Epithelial cell of prostate (primary cell): ENCODE measurements at regions not wholly inside any gene's neighbourhood (a gene's known extent, or its start where the extent isn't known, plus 50 kb on each side); places are given as distances from the start of the nearest gene placed in this dataset.
"Not testable (repeated sequence)": the region's sequence is repeated elsewhere in the genome, so short reads cannot be mapped to it uniquely, and the experiment has no call there.

Source experiments
- DNase-seq: peaks from one replicate; pipeline ENCODE4 v3.0.0-alpha.2; 2011; ENCODE audit warnings: low read depth, low spot score
- H3K27ac ChIP-seq: fragments of 450-650 bp; 2 replicates; pipeline ENCODE4 v1.5.1; 2017; ENCODE audit warnings: mild to moderate bottlenecking

GRCh38 chr6:96276305-96276704 lies 245.3 kb upstream of the UFL1 start:
- no peak for DNase-seq

GRCh38 chr6:96276856-96277255 lies 244.8 kb upstream of the UFL1 start:
- no peak for DNase-seq
- no peak overlapping the region for H3K27ac ChIP-seq

More at GRCh38 chr6:96276305-96276704, 245.3 kb upstream of the UFL1 start:
- no peak overlapping the region for H3K27ac ChIP-seq

- no peak for DNase-seq
- H3K27ac ChIP-seq = no peak overlapping the region
These were observed 242.5 kb upstream of the UFL1 start for GRCh38 chr6:96279084-96279483.

- no peak for DNase-seq
- H3K27ac ChIP-seq = no peak overlapping the region
These were observed 235.1 kb upstream of the UFL1 start for GRCh38 chr6:96286503-96286902.

- no peak overlapping the region for H3K27ac ChIP-seq
- no peak for DNase-seq
These were observed 222.1 kb upstream of the UFL1 start for GRCh38 chr6:96299525-96299924.

GRCh38 chr6:96301023-96301422 lies 220.6 kb upstream of the UFL1 start:
- H3K27ac ChIP-seq = no peak overlapping the region
- no peak for DNase-seq

GRCh38 chr6:96301781-96302180 lies 219.8 kb upstream of the UFL1 start:
- H3K27ac ChIP-seq = no peak overlapping the region
- no peak for DNase-seq

- H3K27ac ChIP-seq = no peak overlapping the region
- DNase-seq = no peak
These were observed 218.6 kb upstream of the UFL1 start for GRCh38 chr6:96302991-96303390.

GRCh38 chr6:96304997-96305396 lies 216.6 kb upstream of the UFL1 start:
- H3K27ac ChIP-seq = no peak overlapping the region
- peak; percentile 64 for DNase-seq

GRCh38 chr6:96330884-96331283 lies 190.7 kb upstream of the UFL1 start:
- DNase-seq = no peak

GRCh38 chr6:96340164-96340563 lies 181.4 kb upstream of the UFL1 start:
- no peak overlapping the region for H3K27ac ChIP-seq
- DNase-seq = no peak

More at GRCh38 chr6:96330884-96331283, 190.7 kb upstream of the UFL1 start:
- H3K27ac ChIP-seq = no peak overlapping the region

GRCh38 chr6:96345501-96345900 lies 176.1 kb upstream of the UFL1 start:
- no peak for DNase-seq
- no peak overlapping the region for H3K27ac ChIP-seq

- no peak for DNase-seq
- H3K27ac ChIP-seq = no peak overlapping the region
These were observed 140.4 kb upstream of the UFL1 start for GRCh38 chr6:96381246-96381645.

GRCh38 chr6:96391776-96392360 lies 129.7 kb upstream of the UFL1 start:
- H3K27ac ChIP-seq = no peak overlapping the region
- no peak for DNase-seq

- no peak for DNase-seq
- no peak overlapping the region for H3K27ac ChIP-seq
These were observed 126.9 kb upstream of the UFL1 start for GRCh38 chr6:96394727-96395126.

GRCh38 chr6:96410467-96410866 lies 111.1 kb upstream of the UFL1 start:
- H3K27ac ChIP-seq = no peak overlapping the region
- DNase-seq = no peak

- H3K27ac ChIP-seq = no peak overlapping the region
- DNase-seq = no peak
These were observed 101.3 kb upstream of the UFL1 start for GRCh38 chr6:96420294-96420693.

GRCh38 chr6:96433950-96434349 lies 87.7 kb upstream of the UFL1 start:
- DNase-seq = no peak

GRCh38 chr6:96436398-96436797 lies 85.2 kb upstream of the UFL1 start:
- no peak overlapping the region for H3K27ac ChIP-seq
- DNase-seq = no peak

More at GRCh38 chr6:96433950-96434349, 87.7 kb upstream of the UFL1 start:
- H3K27ac ChIP-seq = no peak overlapping the region

GRCh38 chr6:96437228-96437627 lies 84.4 kb upstream of the UFL1 start:
- not testable (repeated sequence) for H3K27ac ChIP-seq, DNase-seq

GRCh38 chr6:96450082-96450769 lies 71.4 kb upstream of the UFL1 start:
- no peak overlapping the region for H3K27ac ChIP-seq
- DNase-seq = no peak

- H3K27ac ChIP-seq = no peak overlapping the region
- DNase-seq = no peak
These were observed 70.9 kb upstream of the UFL1 start for GRCh38 chr6:96450770-96451130.
